Right forelimb (tissue), 1 donor: ENCODE measurements at regions not wholly inside any gene's neighbourhood (a gene's known extent, or its start where the extent isn't known, plus 50 kb on each side); places are given as distances from the start of the nearest gene placed in this dataset.

ENCODE experiments used
- DNase-seq: peaks from one replicate; pipeline ENCODE4 v3.0.0-alpha.2; 2018

- no peak for DNase-seq
Measured at GRCh38 chr17:53142890-53143289, 679.8 kb upstream of the KIF2B start.

- DNase-seq: no peak
Measured at GRCh38 chr17:53141731-53142130, 681.0 kb upstream of the KIF2B start.

GRCh38 chr17:53141280-53141679 lies 681.4 kb upstream of the KIF2B start:
- no peak for DNase-seq

- no peak for DNase-seq
Measured at GRCh38 chr17:53137869-53138268, 684.9 kb upstream of the KIF2B start.

GRCh38 chr17:53135969-53136368 lies 686.8 kb upstream of the KIF2B start:
- no peak for DNase-seq

- no peak for DNase-seq
Measured at GRCh38 chr17:53134548-53134947, 688.2 kb upstream of the KIF2B start.

- no peak for DNase-seq
Measured at GRCh38 chr17:53133876-53134275, 688.9 kb upstream of the KIF2B start.

- no peak for DNase-seq
Measured at GRCh38 chr17:53129863-53130262, 692.9 kb upstream of the KIF2B start.

GRCh38 chr17:53127331-53127730 lies 695.4 kb upstream of the KIF2B start:
- no peak for DNase-seq

GRCh38 chr17:53122966-53123365 lies 699.8 kb upstream of the KIF2B start:
- no peak for DNase-seq

- DNase-seq: no peak
Measured at GRCh38 chr17:53119773-53120172, 703.0 kb upstream of the KIF2B start.

- DNase-seq: no peak
Measured at GRCh38 chr17:53118948-53119347, 703.8 kb upstream of the KIF2B start.

- DNase-seq: no peak
Measured at GRCh38 chr17:53106886-53107285, 715.8 kb upstream of the KIF2B start.

GRCh38 chr17:53101706-53102105 lies 721.0 kb upstream of the KIF2B start:
- DNase-seq: no peak

GRCh38 chr17:53100126-53100525 lies 722.6 kb upstream of the KIF2B start:
- DNase-seq: no peak

- no peak for DNase-seq
Measured at GRCh38 chr17:53093391-53093790, 729.3 kb upstream of the KIF2B start.

GRCh38 chr17:53092072-53092471 lies 730.7 kb upstream of the KIF2B start:
- DNase-seq: no peak

GRCh38 chr17:53090770-53091169 lies 732.0 kb upstream of the KIF2B start:
- no peak for DNase-seq

- no peak for DNase-seq
Measured at GRCh38 chr17:53088481-53088880, 734.2 kb upstream of the KIF2B start.

- DNase-seq: no peak
Measured at GRCh38 chr17:53061446-53061845, 761.3 kb upstream of the KIF2B start.

- DNase-seq: no peak
Measured at GRCh38 chr17:53058031-53058430, 764.7 kb upstream of the KIF2B start.

GRCh38 chr17:53046781-53047180 lies 775.9 kb upstream of the KIF2B start:
- DNase-seq: no peak

- no peak for DNase-seq
Measured at GRCh38 chr17:53039981-53040380, 782.7 kb upstream of the KIF2B start.

GRCh38 chr17:53033297-53033696 lies 789.4 kb upstream of the KIF2B start:
- DNase-seq: no peak

- DNase-seq: no peak
Measured at GRCh38 chr17:53032861-53033271, 789.9 kb upstream of the KIF2B start.

GRCh38 chr17:53017227-53017626 lies 805.5 kb upstream of the KIF2B start:
- DNase-seq: no peak
